ENCODE measurements at regions not wholly inside any gene's neighbourhood (a gene's known extent, or its start where the extent isn't known, plus 50 kb on each side); places are given as distances from the start of the nearest gene placed in this dataset.

GRCh38 chr18:45549290-45549689, 66.0 kb upstream of the SLC14A2 start:
- TF ChIP-seq, protein P1, sequence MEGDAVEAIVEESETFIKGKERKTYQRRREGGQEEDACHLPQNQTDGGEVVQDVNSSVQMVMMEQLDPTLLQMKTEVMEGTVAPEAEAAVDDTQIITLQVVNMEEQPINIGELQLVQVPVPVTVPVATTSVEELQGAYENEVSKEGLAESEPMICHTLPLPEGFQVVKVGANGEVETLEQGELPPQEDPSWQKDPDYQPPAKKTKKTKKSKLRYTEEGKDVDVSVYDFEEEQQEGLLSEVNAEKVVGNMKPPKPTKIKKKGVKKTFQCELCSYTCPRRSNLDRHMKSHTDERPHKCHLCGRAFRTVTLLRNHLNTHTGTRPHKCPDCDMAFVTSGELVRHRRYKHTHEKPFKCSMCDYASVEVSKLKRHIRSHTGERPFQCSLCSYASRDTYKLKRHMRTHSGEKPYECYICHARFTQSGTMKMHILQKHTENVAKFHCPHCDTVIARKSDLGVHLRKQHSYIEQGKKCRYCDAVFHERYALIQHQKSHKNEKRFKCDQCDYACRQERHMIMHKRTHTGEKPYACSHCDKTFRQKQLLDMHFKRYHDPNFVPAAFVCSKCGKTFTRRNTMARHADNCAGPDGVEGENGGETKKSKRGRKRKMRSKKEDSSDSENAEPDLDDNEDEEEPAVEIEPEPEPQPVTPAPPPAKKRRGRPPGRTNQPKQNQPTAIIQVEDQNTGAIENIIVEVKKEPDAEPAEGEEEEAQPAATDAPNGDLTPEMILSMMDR (IDR thresholded peaks at IDR 0.05) = no peak
- Histone ChIP-seq H3K36me3 (no peaks in the 10 kb centered on the region), H3K9me3 (no peaks in the 10 kb centered on the region), H3K27ac (no peak overlapping the region), H3K4me3 (ENCODE audit: low read depth in 1 of 2, low read length in 1 of 2) (no peak overlapping the region), H3K27me3 (no peaks in the 10 kb centered on the region), H3K4me1 (ENCODE audit: control insufficient read depth in 1 of 2, insufficient read depth in 1 of 2, low read depth in 1 of 2, low read length in 1 of 2) (peaks cover 0 to 7% of the 10 kb centered on the region in 2 experiments)

DNA sequence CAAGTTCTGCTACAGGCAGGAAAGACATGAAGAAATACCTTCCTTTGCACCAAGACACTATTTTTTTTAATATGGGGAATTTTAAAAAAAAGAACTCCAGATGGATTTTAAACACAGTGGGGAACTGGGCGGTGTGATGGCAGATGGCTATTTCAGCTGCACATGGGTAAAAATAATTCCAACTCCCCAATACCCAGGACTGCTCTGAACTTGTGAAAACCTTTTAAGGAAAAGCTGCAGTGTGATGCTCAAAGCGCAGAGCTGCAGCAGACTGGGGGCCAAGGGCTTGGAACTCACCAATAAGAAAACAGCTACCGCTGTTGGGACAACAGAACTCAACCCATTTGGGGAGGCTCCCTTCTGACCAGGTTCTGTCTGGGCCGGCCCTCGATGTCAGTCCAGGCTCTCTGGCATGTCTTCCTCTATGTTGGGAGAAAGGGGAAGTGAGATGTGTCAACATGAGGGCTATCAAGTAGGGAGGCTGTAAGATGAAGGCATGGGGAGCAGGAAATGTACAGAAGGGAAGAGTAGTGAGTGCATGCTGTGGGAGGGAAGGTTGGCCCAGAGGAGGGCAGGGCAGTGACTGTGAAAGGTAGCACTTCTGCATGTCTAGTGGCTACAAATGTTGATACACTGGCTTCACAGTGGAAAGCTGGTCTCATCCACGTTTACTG, 64.0 kb upstream of the SLC14A2 start:
- Histone ChIP-seq H3K4me1 (ENCODE audit: control insufficient read depth in 1 of 2, insufficient read depth in 1 of 2, low read depth in 1 of 2, low read length in 1 of 2) (peaks cover 0 to 7% of the 10 kb centered on the region in 2 experiments), H3K4me3 (ENCODE audit: low read depth in 1 of 2, low read length in 1 of 2) (no peak overlapping the region), H3K9me3 (no peaks in the 10 kb centered on the region), H3K27ac (no peak overlapping the region), H3K27me3 (no peaks in the 10 kb centered on the region), H3K36me3 (no peaks in the 10 kb centered on the region)
- TF ChIP-seq, protein P1 (IDR thresholded peaks at IDR 0.05) = no peak

- Histone ChIP-seq H3K27ac (no peak overlapping the region), H3K36me3 (no peaks in the 10 kb centered on the region), H3K4me1 (ENCODE audit: control insufficient read depth in 1 of 2, insufficient read depth in 1 of 2, low read depth in 1 of 2, low read length in 1 of 2) (peaks cover 0 to 7% of the 10 kb centered on the region in 2 experiments), H3K4me3 (ENCODE audit: low read depth in 1 of 2, low read length in 1 of 2) (no peak overlapping the region), H3K9me3 (no peaks in the 10 kb centered on the region), H3K27me3 (no peaks in the 10 kb centered on the region)
- TF ChIP-seq, protein P1 (IDR thresholded peaks at IDR 0.05) = no peak
Observed at GRCh38 chr18:45553723-45554388, 61.4 kb upstream of the SLC14A2 start.

GRCh38 chr18:45554389-45554737, 60.9 kb upstream of the SLC14A2 start:
- no peak overlapping the region for H3K4me3 ChIP-seq (ENCODE audit: low read depth in 1 of 2, low read length in 1 of 2)
- peaks cover 0 to 7% of the 10 kb centered on the region in 2 experiments for H3K4me1 ChIP-seq (ENCODE audit: control insufficient read depth in 1 of 2, insufficient read depth in 1 of 2, low read depth in 1 of 2, low read length in 1 of 2)
- TF ChIP-seq, protein P1 (IDR thresholded peaks at IDR 0.05) = no peak
- no peaks in the 10 kb centered on the region for H3K36me3 ChIP-seq
- H3K27ac ChIP-seq = no peak overlapping the region
- H3K9me3 ChIP-seq = no peaks in the 10 kb centered on the region
- no peaks in the 10 kb centered on the region for H3K27me3 ChIP-seq

GRCh38 chr18:45556222-45556621, 59.1 kb upstream of the SLC14A2 start:
- no peaks in the 10 kb centered on the region for H3K36me3 ChIP-seq
- no peaks in the 10 kb centered on the region for H3K9me3 ChIP-seq
- no peak overlapping the region for H3K27ac ChIP-seq
- TF ChIP-seq, protein P1 (IDR thresholded peaks at IDR 0.05) = no peak
- H3K27me3 ChIP-seq = no peaks in the 10 kb centered on the region
- H3K4me1 ChIP-seq (ENCODE audit: control insufficient read depth in 1 of 2, insufficient read depth in 1 of 2, low read depth in 1 of 2, low read length in 1 of 2) = peaks cover 0 to 5% of the 10 kb centered on the region in 2 experiments
- no peak overlapping the region for H3K4me3 ChIP-seq (ENCODE audit: low read depth in 1 of 2, low read length in 1 of 2)

Measured in neutrophil (primary cell).